Calu3 (cell line): ENCODE measurements at regions not wholly inside any gene's neighbourhood (a gene's known extent, or its start where the extent isn't known, plus 50 kb on each side); places are given as distances from the start of the nearest gene placed in this dataset.

Source experiments
- BruUV-seq: library from RNA; stranded (reverse); fragments of 400-500 nt; replicated peaks from 2 replicates; lab custom pipeline; 2021; lab: Mats Ljungman, UMichigan
- CTCF ChIA-PET: fragments of 300-600 bp; sonication (Branson Sonifier 250); formaldehyde crosslinking; loops from one replicate; lab custom pipeline; 2022; ENCODE audit warnings: antibody characterized with exemption; lab: Charles Lee
- DNase-seq: peaks from one replicate; pipeline ENCODE4 v3.0.0; 2022
- H3K27ac Mint-ChIP-seq: one replicate; pipeline ENCODE4 v1.8.0; 2022; ENCODE audit warnings: mixed read lengths; ENCODE audit not compliant: unreplicated experiment
- H3K27me3 Mint-ChIP-seq: one replicate; pipeline ENCODE4 v1.8.0; 2022; ENCODE audit warnings: mixed read lengths; ENCODE audit not compliant: unreplicated experiment
- H3K36me3 Mint-ChIP-seq: one replicate; pipeline ENCODE4 v1.8.0; 2022; ENCODE audit warnings: mild to moderate bottlenecking, moderate library complexity, mixed read lengths; ENCODE audit not compliant: insufficient read depth, unreplicated experiment
- H3K4me1 Mint-ChIP-seq: one replicate; pipeline ENCODE4 v1.8.0; 2022; ENCODE audit warnings: mild to moderate bottlenecking, low read depth, mixed read lengths; ENCODE audit not compliant: unreplicated experiment
- H3K4me3 Mint-ChIP-seq: one replicate; pipeline ENCODE4 v1.8.0; 2022; ENCODE audit warnings: mild to moderate bottlenecking, low read depth, moderate library complexity, mixed read lengths; ENCODE audit not compliant: unreplicated experiment
- H3K9me3 Mint-ChIP-seq: one replicate; pipeline ENCODE4 v1.8.0; 2022; ENCODE audit warnings: low read depth, mixed read lengths; ENCODE audit not compliant: unreplicated experiment
- CTCF ChIP-seq: fragments of 200-600 bp; IDR thresholded peaks from one replicate; pipeline ENCODE4 v1.8.0; 2022; ENCODE audit warnings: antibody characterized with exemption; ENCODE audit not compliant: unreplicated experiment
- intact Hi-C: fragments of 100-400 bp; cut with micrococcal nuclease; formaldehyde crosslinking; loops from one replicate; pipeline ENCODE4 v1.10.0; 2022; ENCODE audit not compliant: unreplicated experiment

GRCh38 chr9:6134661-6135180 is 80.9 kb upstream of the IL33 start:
- CTCF ChIA-PET: no interaction called here
- Mint-ChIP-seq H3K9me3 (no peaks in the 10 kb centered on the region), H3K27ac (no peak overlapping the region), H3K4me1 (peaks cover 23% of the 10 kb centered on the region), H3K27me3 (no peaks in the 10 kb centered on the region), H3K36me3 (no peaks in the 10 kb centered on the region), H3K4me3 (no peak overlapping the region)
- intact Hi-C loops: no loop called here
- no peak for DNase-seq
- BruUV-seq: no TSS peak
- TF ChIP-seq CTCF: no peak

- no TSS peak for BruUV-seq
- intact Hi-C loops: no loop called here
- Mint-ChIP-seq H3K4me1 (peaks cover 23% of the 10 kb centered on the region), H3K9me3 (no peaks in the 10 kb centered on the region), H3K36me3 (no peaks in the 10 kb centered on the region), H3K4me3 (no peak overlapping the region), H3K27ac (no peak overlapping the region), H3K27me3 (no peaks in the 10 kb centered on the region)
- TF ChIP-seq CTCF: no peak
- CTCF ChIA-PET: no interaction called here
- DNase-seq: peak; percentile 52
Observed at GRCh38 chr9:6133346-6134063, 82.1 kb upstream of the IL33 start.

- H3K9me3 Mint-ChIP-seq: no peaks in the 10 kb centered on the region
- no peak overlapping the region for H3K27ac Mint-ChIP-seq
- no peaks in the 10 kb centered on the region for H3K36me3 Mint-ChIP-seq
- no TSS peak for BruUV-seq
- TF ChIP-seq CTCF: no peak
- no peak overlapping the region for H3K4me3 Mint-ChIP-seq
- H3K27me3 Mint-ChIP-seq: no peaks in the 10 kb centered on the region
- H3K4me1 Mint-ChIP-seq: peaks cover 23% of the 10 kb centered on the region
- no peak for DNase-seq
- intact Hi-C loops: no loop called here
- CTCF ChIA-PET: no interaction called here
Observed at GRCh38 chr9:6132650-6133049, 83.0 kb upstream of the IL33 start.

GRCh38 chr9:6128030-6128429 is 87.6 kb upstream of the IL33 start:
- DNase-seq: no peak
- Mint-ChIP-seq H3K36me3 (no peaks in the 10 kb centered on the region), H3K9me3 (no peaks in the 10 kb centered on the region), H3K4me3 (no peak overlapping the region), H3K4me1 (peaks cover 15% of the 10 kb centered on the region), H3K27me3 (no peaks in the 10 kb centered on the region), H3K27ac (no peak overlapping the region)
- BruUV-seq: no TSS peak
- intact Hi-C loops: no loop called here
- TF ChIP-seq CTCF: no peak
- CTCF ChIA-PET: no interaction called here
